GM12864 (cell line): ENCODE measurements at regions not wholly inside any gene's neighbourhood (a gene's known extent, or its start where the extent isn't known, plus 50 kb on each side); places are given as distances from the start of the nearest gene placed in this dataset.

Experiments used
- DNase-seq: peaks from one replicate; pipeline ENCODE4 v3.0.0-alpha.2; 2011; ENCODE audit warnings: low read depth
- H3K4me3 ChIP-seq: 2 replicates; pipeline ENCODE4 v1.5.1; 2011; ENCODE audit warnings: mild to moderate bottlenecking, low read depth, low read length, control low read depth
- TF ChIP-seq, protein P1 (sequence below): IDR thresholded peaks from 2 replicates; pipeline ENCODE4 v1.5.1; 2011; ENCODE audit warnings: low read depth, mild to moderate bottlenecking, moderate library complexity, low read length, control low read depth, inconsistent platforms; ENCODE audit errors: missing control alignments

DNA sequence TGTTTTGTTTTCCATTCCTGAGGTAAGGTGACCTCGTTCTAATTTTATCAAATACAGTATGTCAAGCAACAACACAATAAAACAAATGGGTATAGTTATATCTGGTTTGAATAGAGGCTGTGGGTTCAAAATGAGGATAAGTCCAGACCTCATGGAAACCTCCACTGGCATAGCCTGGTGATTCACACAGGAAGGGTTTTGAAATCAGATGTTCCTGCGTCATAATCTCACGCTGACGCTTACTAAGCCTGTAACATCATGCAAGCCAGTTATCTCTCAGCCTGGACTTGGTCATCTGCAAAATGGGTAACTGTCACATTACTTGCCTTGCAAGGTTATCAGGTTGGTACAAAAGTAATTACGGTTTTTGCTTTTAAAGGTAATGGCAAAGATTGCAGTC is 1056.3 kb upstream of the EEF2KMT start:
- no peak for DNase-seq
- TF ChIP-seq, protein P1, sequence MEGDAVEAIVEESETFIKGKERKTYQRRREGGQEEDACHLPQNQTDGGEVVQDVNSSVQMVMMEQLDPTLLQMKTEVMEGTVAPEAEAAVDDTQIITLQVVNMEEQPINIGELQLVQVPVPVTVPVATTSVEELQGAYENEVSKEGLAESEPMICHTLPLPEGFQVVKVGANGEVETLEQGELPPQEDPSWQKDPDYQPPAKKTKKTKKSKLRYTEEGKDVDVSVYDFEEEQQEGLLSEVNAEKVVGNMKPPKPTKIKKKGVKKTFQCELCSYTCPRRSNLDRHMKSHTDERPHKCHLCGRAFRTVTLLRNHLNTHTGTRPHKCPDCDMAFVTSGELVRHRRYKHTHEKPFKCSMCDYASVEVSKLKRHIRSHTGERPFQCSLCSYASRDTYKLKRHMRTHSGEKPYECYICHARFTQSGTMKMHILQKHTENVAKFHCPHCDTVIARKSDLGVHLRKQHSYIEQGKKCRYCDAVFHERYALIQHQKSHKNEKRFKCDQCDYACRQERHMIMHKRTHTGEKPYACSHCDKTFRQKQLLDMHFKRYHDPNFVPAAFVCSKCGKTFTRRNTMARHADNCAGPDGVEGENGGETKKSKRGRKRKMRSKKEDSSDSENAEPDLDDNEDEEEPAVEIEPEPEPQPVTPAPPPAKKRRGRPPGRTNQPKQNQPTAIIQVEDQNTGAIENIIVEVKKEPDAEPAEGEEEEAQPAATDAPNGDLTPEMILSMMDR = no peak
- no peak overlapping the region for H3K4me3 ChIP-seq

DNA sequence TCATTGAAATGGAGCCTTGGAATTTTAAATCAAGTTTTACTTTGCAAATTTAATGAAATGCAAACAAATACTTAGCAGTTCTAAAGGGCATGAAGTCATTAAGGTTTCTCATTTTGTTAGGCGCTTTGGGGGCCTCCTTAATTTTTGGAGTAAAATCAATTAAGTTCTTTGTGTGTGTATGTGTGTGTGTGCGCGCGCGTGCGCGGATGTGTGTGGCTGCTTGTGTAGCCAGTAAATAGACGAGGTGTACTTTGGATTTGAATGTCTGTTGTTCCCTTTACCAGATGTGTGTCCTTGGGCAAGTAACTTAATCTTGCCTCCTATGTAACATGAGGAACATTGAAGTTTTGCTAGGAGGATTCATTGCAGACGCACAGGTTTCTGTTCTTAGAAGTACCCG is 1051.4 kb upstream of the EEF2KMT start:
- H3K4me3 ChIP-seq = no peak overlapping the region
- no peak for DNase-seq
- TF ChIP-seq, protein P1 = no peak

DNA sequence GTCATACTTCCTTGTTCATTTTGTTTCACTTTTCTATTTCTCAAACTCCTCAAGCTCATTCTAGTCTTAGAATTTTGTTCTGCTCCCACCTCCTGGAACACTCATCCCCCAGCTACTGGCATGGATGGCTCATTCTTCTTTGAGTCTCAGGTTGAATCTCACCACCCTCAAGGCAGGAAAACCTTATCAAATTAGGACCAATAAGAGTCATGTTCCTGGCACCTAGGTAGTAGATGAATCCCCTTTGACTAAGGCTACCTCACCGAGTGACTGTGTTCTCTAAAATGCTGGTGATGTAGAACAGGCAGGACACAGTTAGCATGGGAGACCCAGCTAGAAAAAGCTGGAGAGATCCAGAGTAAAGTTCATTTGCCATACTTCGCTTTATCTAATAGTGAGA is 1050.8 kb upstream of the EEF2KMT start:
- TF ChIP-seq, protein P1 = no peak
- no peak for DNase-seq
- no peak overlapping the region for H3K4me3 ChIP-seq

DNA sequence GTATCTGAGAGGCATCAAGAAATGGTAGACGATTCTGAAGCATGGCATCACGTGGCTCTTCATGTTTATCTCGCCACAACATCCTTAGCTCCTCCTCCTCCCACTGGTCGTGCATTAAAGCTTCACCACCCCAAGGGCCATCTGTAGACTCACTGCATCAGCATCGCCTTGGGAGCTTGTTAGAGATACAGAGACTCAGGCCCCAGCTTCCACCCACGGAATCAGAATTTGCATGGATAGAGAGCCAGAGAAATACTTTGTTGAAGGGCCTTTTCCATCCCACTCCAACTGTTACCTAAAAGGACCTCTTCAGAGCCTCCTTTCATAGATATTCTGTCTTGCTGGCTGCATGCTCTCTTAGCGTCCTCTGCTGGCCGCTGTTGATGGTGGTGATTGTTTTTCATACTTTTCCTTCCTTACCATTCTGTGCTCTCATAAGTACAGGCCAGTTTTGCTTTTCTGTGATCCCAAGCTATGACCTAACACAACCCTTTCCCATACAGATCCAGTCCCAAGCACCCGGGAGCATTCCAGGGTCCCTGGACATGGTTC is 1049.4 kb upstream of the EEF2KMT start:
- TF ChIP-seq, protein P1 = no peak
- no peak overlapping the region for H3K4me3 ChIP-seq
- no peak for DNase-seq

DNA sequence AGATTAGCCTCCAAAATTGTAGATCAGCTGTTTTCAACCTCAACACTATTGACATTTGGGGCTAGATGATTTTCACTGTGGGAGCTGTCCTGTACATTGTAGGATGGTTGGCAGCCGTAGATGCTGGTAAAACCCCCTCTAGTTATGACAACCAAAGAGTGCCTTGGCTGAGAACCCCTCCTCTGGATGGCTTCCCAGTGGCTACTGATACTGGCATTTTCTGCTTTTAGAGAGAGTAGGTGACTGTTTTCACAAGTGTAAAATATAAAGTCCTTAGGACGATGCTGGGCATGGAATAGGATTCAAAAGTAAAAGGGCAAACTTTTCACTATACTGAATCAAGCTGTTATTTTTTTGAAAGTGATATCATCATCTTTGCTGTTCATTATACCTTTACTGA is 1048.8 kb upstream of the EEF2KMT start:
- TF ChIP-seq, protein P1 = no peak
- no peak overlapping the region for H3K4me3 ChIP-seq
- no peak for DNase-seq

DNA sequence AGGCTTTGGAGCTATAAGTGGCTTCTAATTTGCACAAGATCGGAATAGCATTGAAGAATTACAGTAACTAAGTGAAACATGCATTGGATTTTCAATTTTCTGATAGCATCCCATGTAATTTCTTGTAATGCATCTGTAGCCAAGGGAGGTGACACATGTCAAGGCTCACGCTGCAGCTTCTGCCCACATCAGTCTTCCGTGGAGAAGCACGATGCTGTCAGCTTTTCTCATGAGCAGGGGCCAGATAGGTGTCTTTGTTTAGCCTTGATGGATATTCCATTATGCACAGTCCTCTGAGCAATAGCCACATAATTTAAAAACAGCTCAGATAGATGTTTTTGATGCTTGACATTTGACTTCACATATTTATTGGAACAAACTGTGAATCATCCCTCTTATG is 1046.9 kb upstream of the EEF2KMT start:
- no peak overlapping the region for H3K4me3 ChIP-seq
- DNase-seq = no peak
- TF ChIP-seq, protein P1 = no peak

DNA sequence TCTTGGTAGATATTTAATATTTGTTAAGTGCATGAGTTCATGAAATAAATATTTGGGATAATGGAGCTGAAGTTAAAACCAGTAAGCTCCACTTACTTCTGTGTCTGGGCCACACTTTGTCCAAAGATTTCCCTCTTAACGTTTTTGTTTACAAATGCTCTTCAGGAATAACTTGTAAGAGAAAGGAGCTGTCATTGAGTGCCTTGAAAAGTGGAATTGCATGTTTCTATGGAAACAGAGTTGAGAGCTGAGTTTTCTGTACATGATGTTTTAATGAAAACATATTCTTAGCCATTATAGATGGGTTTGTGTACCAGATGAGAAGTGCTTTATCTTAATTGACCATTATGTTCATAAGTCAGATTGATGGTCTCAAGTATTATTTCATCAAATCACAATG is 1045.4 kb upstream of the EEF2KMT start:
- TF ChIP-seq, protein P1 = no peak
- no peak overlapping the region for H3K4me3 ChIP-seq
- DNase-seq = no peak
